SK-N-SH (cell line): ENCODE measurements at regions not wholly inside any gene's neighbourhood (a gene's known extent, or its start where the extent isn't known, plus 50 kb on each side); places are given as distances from the start of the nearest gene placed in this dataset.

Experiments used
- EZH2phosphoT487 ChIP-seq: fragments of 200-600 bp; sonication (generic); IDR thresholded peaks from 2 replicates; pipeline ENCODE4 v1.6.1; 2017; ENCODE audit warnings: low read depth, mixed run types, mild to moderate bottlenecking, antibody characterized with exemption, moderate library complexity, borderline replicate concordance
- FOSL2 ChIP-seq: IDR thresholded peaks from 2 replicates; pipeline ENCODE4 v1.4.0; 2012; ENCODE audit warnings: low read depth, mild to moderate bottlenecking, moderate library complexity, borderline replicate concordance
- FOXM1 ChIP-seq: IDR thresholded peaks from 2 replicates; pipeline ENCODE4 v1.4.0; 2012; ENCODE audit warnings: low read depth, mild to moderate bottlenecking
- GABPA ChIP-seq: IDR thresholded peaks from 2 replicates; pipeline ENCODE4 v1.4.0; 2012; ENCODE audit warnings: low read depth, mild to moderate bottlenecking
- JUND ChIP-seq: IDR thresholded peaks from 2 replicates; pipeline ENCODE4 v1.4.0; 2012
- MXI1 ChIP-seq: IDR thresholded peaks from 2 replicates; pipeline ENCODE4 v1.6.1; 2012; ENCODE audit warnings: mild to moderate bottlenecking, low read depth, low read length, improper control_type of control experiment
- RFX5 ChIP-seq: IDR thresholded peaks from 2 replicates; pipeline ENCODE4 v1.6.1; 2012; ENCODE audit warnings: mild to moderate bottlenecking, improper control_type of control experiment, low read length
- SIN3A ChIP-seq: IDR thresholded peaks from 2 replicates; pipeline ENCODE4 v1.6.1; 2012; ENCODE audit warnings: low read depth, mild to moderate bottlenecking, low read length, moderate library complexity, borderline replicate concordance
- SMC3 ChIP-seq: IDR thresholded peaks from 2 replicates; pipeline ENCODE4 v1.6.1; 2012; ENCODE audit warnings: low read depth, low read length, improper control_type of control experiment
- TCF12 ChIP-seq: IDR thresholded peaks from 2 replicates; pipeline ENCODE4 v1.4.0; 2012
- YY1 ChIP-seq: IDR thresholded peaks from 2 replicates; pipeline ENCODE4 v1.4.0; 2012; ENCODE audit warnings: low read depth, mild to moderate bottlenecking
- TF ChIP-seq, protein P1 (sequence below): fragments of 200-600 bp; sonication (generic); IDR thresholded peaks from 2 replicates; pipeline ENCODE4 v1.6.1; 2017; ENCODE audit warnings: antibody characterized with exemption, mild to moderate bottlenecking, moderate library complexity
- TF ChIP-seq, protein P2 (sequence below): IDR thresholded peaks from 2 replicates; pipeline ENCODE4; 2012
- TF ChIP-seq, protein P3 (sequence below): IDR thresholded peaks from 2 replicates; pipeline ENCODE4 v1.4.0; 2012; ENCODE audit warnings: low read depth, borderline replicate concordance

DNA sequence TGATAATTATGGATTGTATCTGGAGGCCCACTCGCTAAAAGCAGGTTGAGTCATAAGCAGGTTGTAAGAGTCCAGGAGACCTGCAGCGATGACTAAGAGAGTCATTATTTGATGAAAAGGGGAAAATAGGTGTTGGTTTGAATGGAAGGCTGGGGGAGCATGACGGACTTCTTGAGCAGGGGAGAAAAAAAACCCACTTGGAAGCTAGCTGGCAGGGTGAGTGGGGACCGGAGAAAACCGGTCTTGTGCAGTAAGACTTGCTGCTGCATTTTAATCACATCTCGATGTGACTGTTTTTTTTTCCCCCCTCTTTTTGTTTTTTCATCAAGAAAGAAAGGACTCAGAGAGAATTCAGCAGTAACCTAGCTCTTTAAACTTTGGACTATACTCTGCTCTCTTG is 90.0 kb downstream of the IGSF1 start:
- TF ChIP-seq, protein P1, sequence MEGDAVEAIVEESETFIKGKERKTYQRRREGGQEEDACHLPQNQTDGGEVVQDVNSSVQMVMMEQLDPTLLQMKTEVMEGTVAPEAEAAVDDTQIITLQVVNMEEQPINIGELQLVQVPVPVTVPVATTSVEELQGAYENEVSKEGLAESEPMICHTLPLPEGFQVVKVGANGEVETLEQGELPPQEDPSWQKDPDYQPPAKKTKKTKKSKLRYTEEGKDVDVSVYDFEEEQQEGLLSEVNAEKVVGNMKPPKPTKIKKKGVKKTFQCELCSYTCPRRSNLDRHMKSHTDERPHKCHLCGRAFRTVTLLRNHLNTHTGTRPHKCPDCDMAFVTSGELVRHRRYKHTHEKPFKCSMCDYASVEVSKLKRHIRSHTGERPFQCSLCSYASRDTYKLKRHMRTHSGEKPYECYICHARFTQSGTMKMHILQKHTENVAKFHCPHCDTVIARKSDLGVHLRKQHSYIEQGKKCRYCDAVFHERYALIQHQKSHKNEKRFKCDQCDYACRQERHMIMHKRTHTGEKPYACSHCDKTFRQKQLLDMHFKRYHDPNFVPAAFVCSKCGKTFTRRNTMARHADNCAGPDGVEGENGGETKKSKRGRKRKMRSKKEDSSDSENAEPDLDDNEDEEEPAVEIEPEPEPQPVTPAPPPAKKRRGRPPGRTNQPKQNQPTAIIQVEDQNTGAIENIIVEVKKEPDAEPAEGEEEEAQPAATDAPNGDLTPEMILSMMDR = no peak
- no peak for TF ChIP-seq RFX5
- no peak for TF ChIP-seq FOSL2
- TF ChIP-seq, protein P2, sequence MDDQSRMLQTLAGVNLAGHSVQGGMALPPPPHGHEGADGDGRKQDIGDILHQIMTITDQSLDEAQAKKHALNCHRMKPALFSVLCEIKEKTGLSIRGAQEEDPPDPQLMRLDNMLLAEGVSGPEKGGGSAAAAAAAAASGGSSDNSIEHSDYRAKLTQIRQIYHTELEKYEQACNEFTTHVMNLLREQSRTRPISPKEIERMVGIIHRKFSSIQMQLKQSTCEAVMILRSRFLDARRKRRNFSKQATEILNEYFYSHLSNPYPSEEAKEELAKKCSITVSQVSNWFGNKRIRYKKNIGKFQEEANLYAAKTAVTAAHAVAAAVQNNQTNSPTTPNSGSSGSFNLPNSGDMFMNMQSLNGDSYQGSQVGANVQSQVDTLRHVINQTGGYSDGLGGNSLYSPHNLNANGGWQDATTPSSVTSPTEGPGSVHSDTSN = no peak
- no peak for TF ChIP-seq GABPA
- TF ChIP-seq SIN3A = no peak
- no peak for TF ChIP-seq MXI1
- TF ChIP-seq TCF12 = no peak
- TF ChIP-seq FOXM1 = no peak
- TF ChIP-seq, protein P3, sequence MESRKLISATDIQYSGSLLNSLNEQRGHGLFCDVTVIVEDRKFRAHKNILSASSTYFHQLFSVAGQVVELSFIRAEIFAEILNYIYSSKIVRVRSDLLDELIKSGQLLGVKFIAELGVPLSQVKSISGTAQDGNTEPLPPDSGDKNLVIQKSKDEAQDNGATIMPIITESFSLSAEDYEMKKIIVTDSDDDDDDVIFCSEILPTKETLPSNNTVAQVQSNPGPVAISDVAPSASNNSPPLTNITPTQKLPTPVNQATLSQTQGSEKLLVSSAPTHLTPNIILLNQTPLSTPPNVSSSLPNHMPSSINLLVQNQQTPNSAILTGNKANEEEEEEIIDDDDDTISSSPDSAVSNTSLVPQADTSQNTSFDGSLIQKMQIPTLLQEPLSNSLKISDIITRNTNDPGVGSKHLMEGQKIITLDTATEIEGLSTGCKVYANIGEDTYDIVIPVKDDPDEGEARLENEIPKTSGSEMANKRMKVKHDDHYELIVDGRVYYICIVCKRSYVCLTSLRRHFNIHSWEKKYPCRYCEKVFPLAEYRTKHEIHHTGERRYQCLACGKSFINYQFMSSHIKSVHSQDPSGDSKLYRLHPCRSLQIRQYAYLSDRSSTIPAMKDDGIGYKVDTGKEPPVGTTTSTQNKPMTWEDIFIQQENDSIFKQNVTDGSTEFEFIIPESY = no peak
- TF ChIP-seq JUND = no peak
- no peak for TF ChIP-seq SMC3
- TF ChIP-seq YY1 = no peak
- TF ChIP-seq EZH2phosphoT487 = no peak
